HEK293 (cell line): ENCODE measurements at regions not wholly inside any gene's neighbourhood (a gene's known extent, or its start where the extent isn't known, plus 50 kb on each side); places are given as distances from the start of the nearest gene placed in this dataset.

Source experiments
- CTCF ChIA-PET: fragments of 350-600 bp; formaldehyde crosslinking; extraction: SDS; loops from one replicate; lab custom pipeline; 2021; ENCODE audit warnings: antibody characterized with exemption; lab: Yijun Ruan, JAX
- POLR2A ChIA-PET: fragments of 300-600 bp; formaldehyde crosslinking; extraction: SDS; loops from one replicate; lab custom pipeline; 2020; ENCODE audit warnings: antibody characterized with exemption, inconsistent platforms; lab: Yijun Ruan, JAX
- H3K27ac ChIP-seq: fragments of 200-500 bp; sonication (Bioruptor generic); 2 replicates; pipeline ENCODE4 v1.5.1; 2014; ENCODE audit warnings: low read depth, low read length, control low read depth, inconsistent platforms; ENCODE audit errors: extremely low read depth
- H3K36me3 ChIP-seq, 2 experiments: fragments of 200-500 bp in 1 of 2; sonication (Bioruptor generic) in 1 of 2; 1 replicate in 1 of 2; 2 replicates in 1 of 2; pipeline ENCODE4 v1.5.1; 2014 to 2017; ENCODE audit warnings: inconsistent platforms in 2 of 2, low read length in 2 of 2; ENCODE audit not compliant: control insufficient read depth in 2 of 2, insufficient read depth in 1 of 2
- H3K4me1 ChIP-seq: fragments of 200-500 bp; sonication (Bioruptor generic); 2 replicates; pipeline ENCODE4 v1.5.1; 2014; ENCODE audit warnings: mild to moderate bottlenecking, low read length, inconsistent platforms; ENCODE audit not compliant: control insufficient read depth, insufficient read depth
- H3K4me3 ChIP-seq: 2 replicates; pipeline ENCODE4 v1.5.1; 2011; ENCODE audit warnings: low read depth, mild to moderate bottlenecking, control low read depth, low read length, moderate library complexity
- H3K9me3 ChIP-seq: fragments of 200-500 bp; sonication (Bioruptor generic); 2 replicates; pipeline ENCODE4 v1.5.1; 2014; ENCODE audit warnings: low read depth, low read length, inconsistent platforms; ENCODE audit not compliant: control insufficient read depth, insufficient read depth
- BCL11B ChIP-seq: fragments of 450-650 bp; formaldehyde crosslinking; IDR thresholded peaks from 2 replicates; pipeline ENCODE4 v1.5.1; 2016; ENCODE audit warnings: low read depth, missing biosample characterization, missing genetic modification characterization
- FEZF1 ChIP-seq: fragments of 450-650 bp; formaldehyde crosslinking; IDR thresholded peaks from 2 replicates; pipeline ENCODE4 v1.5.1; 2016; ENCODE audit warnings: missing biosample characterization, missing genetic modification characterization
- GLIS1 ChIP-seq: fragments of 450-650 bp; formaldehyde crosslinking; IDR thresholded peaks from 2 replicates; pipeline ENCODE4 v1.5.1; 2016; ENCODE audit warnings: missing biosample characterization, missing genetic modification characterization
- SP3 ChIP-seq: fragments of 450-650 bp; formaldehyde crosslinking; IDR thresholded peaks from 2 replicates; pipeline ENCODE4 v1.5.1; 2016; ENCODE audit warnings: missing biosample characterization, missing genetic modification characterization
- ZBTB17 ChIP-seq: fragments of 450-650 bp; formaldehyde crosslinking; IDR thresholded peaks from 2 replicates; pipeline ENCODE4 v1.5.1; 2016; ENCODE audit warnings: missing biosample characterization, missing genetic modification characterization
- ZNF114 ChIP-seq: fragments of 450-650 bp; formaldehyde crosslinking; IDR thresholded peaks from 2 replicates; pipeline ENCODE4 v1.5.0; 2017; ENCODE audit warnings: missing biosample characterization, missing genetic modification characterization
- ZNF121 ChIP-seq: fragments of 450-650 bp; formaldehyde crosslinking; IDR thresholded peaks from 2 replicates; pipeline ENCODE4 v1.5.1; 2016; ENCODE audit warnings: missing biosample characterization, missing genetic modification characterization
- ZNF221 ChIP-seq: fragments of 450-650 bp; formaldehyde crosslinking; IDR thresholded peaks from 2 replicates; pipeline ENCODE4 v1.5.1; 2017; ENCODE audit warnings: missing biosample characterization, missing genetic modification characterization, borderline replicate concordance
- ZNF248 ChIP-seq: fragments of 450-650 bp; formaldehyde crosslinking; IDR thresholded peaks from 2 replicates; pipeline ENCODE4 v1.5.1; 2017; ENCODE audit warnings: missing biosample characterization, missing genetic modification characterization
- ZNF341 ChIP-seq: fragments of 450-650 bp; formaldehyde crosslinking; IDR thresholded peaks from 2 replicates; pipeline ENCODE4; 2016; ENCODE audit warnings: low read depth, missing biosample characterization, missing genetic modification characterization
- ZNF354C ChIP-seq: fragments of 450-650 bp; formaldehyde crosslinking; IDR thresholded peaks from 2 replicates; pipeline ENCODE4 v1.5.1; 2016; ENCODE audit warnings: missing biosample characterization, missing genetic modification characterization, low read depth, borderline replicate concordance
- ZNF555 ChIP-seq: fragments of 450-650 bp; formaldehyde crosslinking; conservative IDR thresholded peaks from 2 replicates; pipeline ENCODE4 v1.5.1; 2017; ENCODE audit warnings: missing biosample characterization, mild to moderate bottlenecking, missing genetic modification characterization, inconsistent platforms
- ZNF558 ChIP-seq: fragments of 450-650 bp; formaldehyde crosslinking; IDR thresholded peaks from 2 replicates; pipeline ENCODE4 v1.5.1; 2016; ENCODE audit warnings: missing biosample characterization, missing genetic modification characterization
- ZNF560 ChIP-seq: fragments of 450-650 bp; formaldehyde crosslinking; IDR thresholded peaks from 2 replicates; pipeline ENCODE4 v1.5.1; 2017; ENCODE audit warnings: missing biosample characterization, missing genetic modification characterization, borderline replicate concordance
- ZNF621 ChIP-seq: fragments of 450-650 bp; formaldehyde crosslinking; IDR thresholded peaks from 2 replicates; pipeline ENCODE4 v1.5.1; 2017; ENCODE audit warnings: missing biosample characterization, missing genetic modification characterization
- ZNF677 ChIP-seq: fragments of 450-650 bp; IDR thresholded peaks from 2 replicates; pipeline ENCODE4 v1.5.0; 2018; ENCODE audit warnings: missing biosample characterization, mild to moderate bottlenecking, missing genetic modification characterization, moderate library complexity
- ZNF76 ChIP-seq: fragments of 450-650 bp; formaldehyde crosslinking; IDR thresholded peaks from 2 replicates; pipeline ENCODE4; 2016; ENCODE audit warnings: low read depth, missing biosample characterization, missing genetic modification characterization, borderline replicate concordance
- ZNF776 ChIP-seq: fragments of 450-650 bp; formaldehyde crosslinking; IDR thresholded peaks from 2 replicates; pipeline ENCODE4 v1.5.0; 2017; ENCODE audit warnings: missing biosample characterization, missing genetic modification characterization, borderline replicate concordance
- TF ChIP-seq, protein P1 (sequence below): fragments of 450-650 bp; formaldehyde crosslinking; IDR thresholded peaks from 2 replicates; pipeline ENCODE4 v1.5.1; 2016; ENCODE audit warnings: missing biosample characterization, missing genetic modification characterization
- TF ChIP-seq, protein P2 (sequence below): fragments of 450-650 bp; formaldehyde crosslinking; IDR thresholded peaks from 2 replicates; pipeline ENCODE4 v1.5.1; 2016; ENCODE audit warnings: missing biosample characterization, missing genetic modification characterization
- TF ChIP-seq, protein P3 (sequence below): fragments of 450-650 bp; formaldehyde crosslinking; IDR thresholded peaks from 2 replicates; pipeline ENCODE4 v1.5.1; 2016; ENCODE audit warnings: missing biosample characterization, missing genetic modification characterization, borderline replicate concordance
- TF ChIP-seq, protein P4 (sequence below): fragments of 450-650 bp; formaldehyde crosslinking; conservative IDR thresholded peaks from 2 replicates; pipeline ENCODE4 v1.5.1; 2016; ENCODE audit warnings: low read depth, missing biosample characterization, missing genetic modification characterization

DNA sequence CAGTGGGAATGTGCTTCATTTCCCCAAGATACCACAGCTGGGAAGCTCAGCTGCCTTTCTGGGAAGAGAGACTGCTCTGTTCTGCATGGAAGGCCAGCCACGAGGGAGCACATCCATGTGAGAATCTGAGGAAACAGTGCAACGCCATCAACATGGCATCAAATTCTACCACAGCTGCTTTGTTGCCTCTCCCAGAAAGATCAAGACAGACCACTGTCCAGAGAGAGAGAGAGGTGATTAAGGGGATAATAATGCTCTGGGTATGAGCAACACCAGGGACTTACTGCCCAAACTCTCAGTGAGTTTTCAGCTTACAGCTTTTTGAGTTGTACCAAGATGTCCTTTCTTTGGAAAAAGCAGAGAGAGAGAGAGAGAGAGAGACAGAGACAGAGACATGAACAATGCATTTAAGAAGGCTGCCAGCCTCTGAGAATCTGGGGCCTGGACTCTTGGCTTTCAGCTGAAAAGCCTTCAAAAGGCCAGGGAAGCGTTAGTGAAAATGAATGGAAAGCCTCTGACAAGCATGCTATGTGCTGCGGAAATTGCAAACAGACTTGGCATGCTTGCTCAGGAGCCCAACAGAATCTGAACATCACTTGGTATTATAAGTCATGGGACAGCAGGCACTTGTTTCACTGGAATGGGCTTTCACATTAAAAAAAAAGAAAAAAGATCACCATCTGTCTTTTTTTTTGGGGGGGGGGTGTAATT lies 223.1 kb downstream of the MAP2K6 start (continued):
- TF ChIP-seq, protein P1, sequence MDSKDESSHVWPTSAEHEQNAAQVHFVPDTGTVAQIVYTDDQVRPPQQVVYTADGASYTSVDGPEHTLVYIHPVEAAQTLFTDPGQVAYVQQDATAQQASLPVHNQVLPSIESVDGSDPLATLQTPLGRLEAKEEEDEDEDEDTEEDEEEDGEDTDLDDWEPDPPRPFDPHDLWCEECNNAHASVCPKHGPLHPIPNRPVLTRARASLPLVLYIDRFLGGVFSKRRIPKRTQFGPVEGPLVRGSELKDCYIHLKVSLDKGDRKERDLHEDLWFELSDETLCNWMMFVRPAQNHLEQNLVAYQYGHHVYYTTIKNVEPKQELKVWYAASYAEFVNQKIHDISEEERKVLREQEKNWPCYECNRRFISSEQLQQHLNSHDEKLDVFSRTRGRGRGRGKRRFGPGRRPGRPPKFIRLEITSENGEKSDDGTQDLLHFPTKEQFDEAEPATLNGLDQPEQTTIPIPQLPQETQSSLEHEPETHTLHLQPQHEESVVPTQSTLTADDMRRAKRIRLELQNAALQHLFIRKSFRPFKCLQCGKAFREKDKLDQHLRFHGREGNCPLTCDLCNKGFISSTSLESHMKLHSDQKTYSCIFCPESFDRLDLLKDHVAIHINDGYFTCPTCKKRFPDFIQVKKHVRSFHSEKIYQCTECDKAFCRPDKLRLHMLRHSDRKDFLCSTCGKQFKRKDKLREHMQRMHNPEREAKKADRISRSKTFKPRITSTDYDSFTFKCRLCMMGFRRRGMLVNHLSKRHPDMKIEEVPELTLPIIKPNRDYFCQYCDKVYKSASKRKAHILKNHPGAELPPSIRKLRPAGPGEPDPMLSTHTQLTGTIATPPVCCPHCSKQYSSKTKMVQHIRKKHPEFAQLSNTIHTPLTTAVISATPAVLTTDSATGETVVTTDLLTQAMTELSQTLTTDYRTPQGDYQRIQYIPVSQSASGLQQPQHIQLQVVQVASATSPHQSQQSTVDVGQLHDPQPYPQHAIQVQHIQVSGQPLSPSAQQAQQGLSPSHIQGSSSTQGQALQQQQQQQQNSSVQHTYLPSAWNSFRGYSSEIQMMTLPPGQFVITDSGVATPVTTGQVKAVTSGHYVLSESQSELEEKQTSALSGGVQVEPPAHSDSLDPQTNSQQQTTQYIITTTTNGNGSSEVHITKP (tag by site-specific recombination) = no peak
- no peak for TF ChIP-seq ZNF354C

DNA sequence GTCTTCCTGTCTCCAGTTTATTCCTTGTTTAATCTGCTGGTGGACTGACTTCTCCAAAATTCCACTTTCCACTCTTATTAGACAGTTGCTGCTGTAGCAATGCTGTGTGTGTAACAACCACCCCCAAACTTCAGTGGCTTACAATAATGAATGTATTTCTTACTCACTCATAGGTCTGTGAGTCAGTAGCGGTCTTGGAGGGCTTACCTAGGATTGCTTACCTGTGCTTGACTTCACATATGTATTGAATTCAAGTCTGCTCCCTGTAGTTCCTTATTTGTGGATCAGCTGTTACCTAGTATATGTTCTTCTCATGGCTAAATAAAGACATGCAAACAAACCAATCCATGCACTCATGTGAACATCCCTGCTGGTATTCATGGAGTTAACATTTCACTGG lies 224.6 kb downstream of the MAP2K6 start:
- ChIA-PET CTCF (interaction anchor here (0.6 kb wide), 1 partner anchor 133 kb away, joined by 3 read pairs; no protein-coding TSS in a partner anchor), POLR2A (no interaction called here)
- no peak overlapping the region for H3K27ac ChIP-seq
- no peaks in the 10 kb centered on the region for H3K4me1 ChIP-seq
- no peaks in the 10 kb centered on the region for H3K9me3 ChIP-seq
- H3K4me3 ChIP-seq = no peak overlapping the region
- H3K36me3 ChIP-seq = no peaks in the 10 kb centered on the region
- TF ChIP-seq SP3 (tag by site-specific recombination) (no peak), ZNF560 (no peak), ZNF121 (tag by site-specific recombination) (no peak), ZNF555 (tag by site-specific recombination) (no peak), GLIS1 (tag by site-specific recombination) (no peak), ZNF114 (tag by site-specific recombination) (no peak)
- TF ChIP-seq, protein P2, sequence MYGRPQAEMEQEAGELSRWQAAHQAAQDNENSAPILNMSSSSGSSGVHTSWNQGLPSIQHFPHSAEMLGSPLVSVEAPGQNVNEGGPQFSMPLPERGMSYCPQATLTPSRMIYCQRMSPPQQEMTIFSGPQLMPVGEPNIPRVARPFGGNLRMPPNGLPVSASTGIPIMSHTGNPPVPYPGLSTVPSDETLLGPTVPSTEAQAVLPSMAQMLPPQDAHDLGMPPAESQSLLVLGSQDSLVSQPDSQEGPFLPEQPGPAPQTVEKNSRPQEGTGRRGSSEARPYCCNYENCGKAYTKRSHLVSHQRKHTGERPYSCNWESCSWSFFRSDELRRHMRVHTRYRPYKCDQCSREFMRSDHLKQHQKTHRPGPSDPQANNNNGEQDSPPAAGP (tag by site-specific recombination) = no peak

DNA sequence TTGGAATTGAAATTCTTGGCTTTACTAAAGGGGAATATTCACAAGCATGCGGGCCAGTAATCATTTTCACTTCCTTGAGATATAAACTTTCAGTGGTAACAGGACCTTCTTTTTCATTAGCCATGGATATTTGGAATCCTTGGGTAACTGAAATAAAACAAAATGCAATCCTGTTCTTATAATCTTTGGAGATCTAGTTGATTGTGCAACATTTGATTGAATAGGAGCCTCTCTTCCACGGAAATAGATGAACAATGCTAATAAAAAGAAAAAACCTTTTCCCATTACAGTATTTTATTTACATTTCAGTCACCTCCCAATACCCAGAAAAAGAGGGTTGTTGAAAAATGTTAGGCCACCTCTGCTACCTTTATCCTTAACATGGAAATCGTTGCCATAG lies 225.6 kb downstream of the MAP2K6 start:
- H3K27ac ChIP-seq = no peak overlapping the region
- no peaks in the 10 kb centered on the region for H3K9me3 ChIP-seq
- no peak overlapping the region for H3K4me3 ChIP-seq
- no peaks in the 10 kb centered on the region for H3K36me3 ChIP-seq
- H3K4me1 ChIP-seq = no peaks in the 10 kb centered on the region
- POLR2A ChIA-PET = no interaction called here
- CTCF ChIA-PET = no interaction called here
- TF ChIP-seq ZNF221 (tag by site-specific recombination) (no peak), BCL11B (no peak), ZBTB17 (tag by site-specific recombination) (no peak), GLIS1 (tag by site-specific recombination) (no peak), ZNF776 (no peak), ZNF76 (tag by site-specific recombination) (no peak), ZNF558 (tag by site-specific recombination) (no peak), ZNF248 (tag by site-specific recombination) (no peak), ZNF114 (tag by site-specific recombination) (no peak), ZNF677 (tag by site-specific recombination) (no peak), ZNF621 (tag by site-specific recombination) (no peak), FEZF1 (no peak), ZNF341 (tag by site-specific recombination) (no peak)
- TF ChIP-seq, protein P3, sequence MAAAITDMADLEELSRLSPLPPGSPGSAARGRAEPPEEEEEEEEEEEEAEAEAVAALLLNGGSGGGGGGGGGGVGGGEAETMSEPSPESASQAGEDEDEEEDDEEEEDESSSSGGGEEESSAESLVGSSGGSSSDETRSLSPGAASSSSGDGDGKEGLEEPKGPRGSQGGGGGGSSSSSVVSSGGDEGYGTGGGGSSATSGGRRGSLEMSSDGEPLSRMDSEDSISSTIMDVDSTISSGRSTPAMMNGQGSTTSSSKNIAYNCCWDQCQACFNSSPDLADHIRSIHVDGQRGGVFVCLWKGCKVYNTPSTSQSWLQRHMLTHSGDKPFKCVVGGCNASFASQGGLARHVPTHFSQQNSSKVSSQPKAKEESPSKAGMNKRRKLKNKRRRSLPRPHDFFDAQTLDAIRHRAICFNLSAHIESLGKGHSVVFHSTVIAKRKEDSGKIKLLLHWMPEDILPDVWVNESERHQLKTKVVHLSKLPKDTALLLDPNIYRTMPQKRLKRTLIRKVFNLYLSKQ (tag by site-specific recombination) = no peak
- TF ChIP-seq, protein P4, sequence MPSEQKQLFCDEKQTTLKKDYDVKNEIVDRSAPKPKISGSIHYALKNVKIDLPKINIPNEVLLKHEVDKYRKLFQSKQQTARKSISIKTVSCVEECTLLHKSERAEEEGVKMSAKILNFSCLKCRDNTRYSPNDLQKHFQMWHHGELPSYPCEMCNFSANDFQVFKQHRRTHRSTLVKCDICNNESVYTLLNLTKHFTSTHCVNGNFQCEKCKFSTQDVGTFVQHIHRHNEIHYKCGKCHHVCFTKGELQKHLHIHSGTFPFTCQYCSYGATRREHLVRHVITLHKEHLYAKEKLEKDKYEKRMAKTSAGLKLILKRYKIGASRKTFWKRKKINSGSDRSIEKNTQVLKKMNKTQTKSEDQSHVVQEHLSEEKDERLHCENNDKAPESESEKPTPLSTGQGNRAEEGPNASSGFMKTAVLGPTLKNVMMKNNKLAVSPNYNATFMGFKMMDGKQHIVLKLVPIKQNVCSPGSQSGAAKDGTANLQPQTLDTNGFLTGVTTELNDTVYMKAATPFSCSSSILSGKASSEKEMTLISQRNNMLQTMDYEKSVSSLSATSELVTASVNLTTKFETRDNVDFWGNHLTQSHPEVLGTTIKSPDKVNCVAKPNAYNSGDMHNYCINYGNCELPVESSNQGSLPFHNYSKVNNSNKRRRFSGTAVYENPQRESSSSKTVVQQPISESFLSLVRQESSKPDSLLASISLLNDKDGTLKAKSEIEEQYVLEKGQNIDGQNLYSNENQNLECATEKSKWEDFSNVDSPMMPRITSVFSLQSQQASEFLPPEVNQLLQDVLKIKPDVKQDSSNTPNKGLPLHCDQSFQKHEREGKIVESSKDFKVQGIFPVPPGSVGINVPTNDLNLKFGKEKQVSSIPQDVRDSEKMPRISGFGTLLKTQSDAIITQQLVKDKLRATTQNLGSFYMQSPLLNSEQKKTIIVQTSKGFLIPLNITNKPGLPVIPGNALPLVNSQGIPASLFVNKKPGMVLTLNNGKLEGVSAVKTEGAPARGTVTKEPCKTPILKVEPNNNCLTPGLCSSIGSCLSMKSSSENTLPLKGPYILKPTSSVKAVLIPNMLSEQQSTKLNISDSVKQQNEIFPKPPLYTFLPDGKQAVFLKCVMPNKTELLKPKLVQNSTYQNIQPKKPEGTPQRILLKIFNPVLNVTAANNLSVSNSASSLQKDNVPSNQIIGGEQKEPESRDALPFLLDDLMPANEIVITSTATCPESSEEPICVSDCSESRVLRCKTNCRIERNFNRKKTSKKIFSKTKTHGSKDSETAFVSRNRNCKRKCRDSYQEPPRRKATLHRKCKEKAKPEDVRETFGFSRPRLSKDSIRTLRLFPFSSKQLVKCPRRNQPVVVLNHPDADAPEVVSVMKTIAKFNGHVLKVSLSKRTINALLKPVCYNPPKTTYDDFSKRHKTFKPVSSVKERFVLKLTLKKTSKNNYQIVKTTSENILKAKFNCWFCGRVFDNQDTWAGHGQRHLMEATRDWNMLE (tag by site-specific recombination) = no peak
